Endothelial cell (in vitro differentiated cells): ENCODE measurements at regions not wholly inside any gene's neighbourhood (a gene's known extent, or its start where the extent isn't known, plus 50 kb on each side); places are given as distances from the start of the nearest gene placed in this dataset.

Source experiments
- DNase-seq: peaks from one replicate; pipeline ENCODE4 v3.0.0; 2021; ENCODE audit warnings: low spot score
- H3K27ac Mint-ChIP-seq: one replicate; pipeline ENCODE4 v1.8.0; 2021; ENCODE audit warnings: mixed read lengths, inconsistent platforms; ENCODE audit not compliant: unreplicated experiment
- H3K27me3 Mint-ChIP-seq: one replicate; pipeline ENCODE4 v1.8.0; 2021; ENCODE audit warnings: mild to moderate bottlenecking, moderate library complexity, mixed read lengths, inconsistent platforms; ENCODE audit not compliant: unreplicated experiment
- H3K36me3 Mint-ChIP-seq: one replicate; pipeline ENCODE4 v1.8.0; 2021; ENCODE audit warnings: mild to moderate bottlenecking, low read depth, mixed read lengths, inconsistent platforms; ENCODE audit not compliant: unreplicated experiment
- H3K4me1 Mint-ChIP-seq: one replicate; pipeline ENCODE4 v1.8.0; 2021; ENCODE audit warnings: mild to moderate bottlenecking, mixed read lengths, inconsistent platforms; ENCODE audit not compliant: unreplicated experiment
- H3K4me3 Mint-ChIP-seq: one replicate; pipeline ENCODE4 v1.8.0; 2021; ENCODE audit warnings: mild to moderate bottlenecking, mixed read lengths, inconsistent platforms; ENCODE audit not compliant: unreplicated experiment
- H3K9me3 Mint-ChIP-seq: one replicate; pipeline ENCODE4 v1.8.0; 2021; ENCODE audit warnings: mixed read lengths, inconsistent platforms; ENCODE audit not compliant: unreplicated experiment
- CTCF ChIP-seq: fragments of 200-600 bp; sonication (generic); IDR thresholded peaks from one replicate; pipeline ENCODE4 v1.5.0; 2021; ENCODE audit warnings: antibody characterized with exemption; ENCODE audit not compliant: unreplicated experiment

DNA sequence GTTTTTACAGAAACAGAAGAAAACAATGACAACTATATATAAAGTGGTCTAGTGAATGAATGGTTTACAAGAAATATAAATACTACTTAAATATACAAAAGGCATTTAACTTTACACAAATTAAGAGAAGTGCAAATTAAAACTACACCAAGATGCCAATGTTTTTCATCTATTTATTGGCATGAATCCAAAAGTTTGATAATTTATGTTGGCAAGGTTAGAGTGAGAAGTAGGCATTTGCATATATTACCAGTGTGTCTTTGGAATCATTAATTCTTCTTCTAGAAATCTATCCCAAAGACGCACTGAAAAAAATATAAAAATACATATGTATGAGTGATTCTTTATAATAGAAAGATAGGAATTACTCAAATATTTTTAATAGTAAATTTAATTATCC is 457.4 kb downstream of the MDFIC start:
- no peaks in the 10 kb centered on the region for H3K27me3 Mint-ChIP-seq
- no peak overlapping the region for H3K27ac Mint-ChIP-seq
- TF ChIP-seq CTCF = no peak
- no peaks in the 10 kb centered on the region for H3K4me1 Mint-ChIP-seq
- H3K36me3 Mint-ChIP-seq = no peaks in the 10 kb centered on the region
- no peak overlapping the region for H3K4me3 Mint-ChIP-seq
- DNase-seq = no peak
- no peaks in the 10 kb centered on the region for H3K9me3 Mint-ChIP-seq

DNA sequence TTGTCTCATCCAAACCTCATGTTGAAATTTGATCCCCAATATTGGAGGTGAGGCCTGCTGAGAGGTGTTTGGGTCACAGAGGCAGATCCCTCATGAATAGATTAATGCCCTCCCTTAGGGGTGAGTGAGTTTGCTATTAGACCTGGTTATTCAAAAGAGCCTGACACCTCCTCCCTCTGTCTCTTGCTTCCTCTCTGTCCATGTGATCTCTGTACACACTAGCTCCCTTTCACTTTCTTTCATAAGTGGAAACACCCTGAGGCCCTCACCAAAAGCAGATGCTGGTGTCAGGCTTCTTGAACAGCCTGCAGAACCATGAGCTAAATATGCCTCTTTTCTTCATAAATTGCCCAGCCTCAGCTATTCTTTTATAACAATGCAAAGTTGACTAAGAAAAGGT is 447.1 kb downstream of the MDFIC start:
- no peak overlapping the region for H3K27ac Mint-ChIP-seq
- DNase-seq = no peak
- H3K4me3 Mint-ChIP-seq = no peak overlapping the region
- no peak for TF ChIP-seq CTCF
- no peaks in the 10 kb centered on the region for H3K27me3 Mint-ChIP-seq
- no peaks in the 10 kb centered on the region for H3K9me3 Mint-ChIP-seq
- no peaks in the 10 kb centered on the region for H3K36me3 Mint-ChIP-seq
- H3K4me1 Mint-ChIP-seq = no peaks in the 10 kb centered on the region

- Mint-ChIP-seq H3K27ac (no peak overlapping the region), H3K9me3 (no peaks in the 10 kb centered on the region), H3K36me3 (no peaks in the 10 kb centered on the region), H3K4me1 (no peaks in the 10 kb centered on the region), H3K27me3 (peaks cover 2% of the 10 kb centered on the region), H3K4me3 (no peak overlapping the region)
- no peak for DNase-seq
- TF ChIP-seq CTCF = no peak
Measured at GRCh38 chr7:115363916-115364315, 442.0 kb downstream of the MDFIC start.

DNA sequence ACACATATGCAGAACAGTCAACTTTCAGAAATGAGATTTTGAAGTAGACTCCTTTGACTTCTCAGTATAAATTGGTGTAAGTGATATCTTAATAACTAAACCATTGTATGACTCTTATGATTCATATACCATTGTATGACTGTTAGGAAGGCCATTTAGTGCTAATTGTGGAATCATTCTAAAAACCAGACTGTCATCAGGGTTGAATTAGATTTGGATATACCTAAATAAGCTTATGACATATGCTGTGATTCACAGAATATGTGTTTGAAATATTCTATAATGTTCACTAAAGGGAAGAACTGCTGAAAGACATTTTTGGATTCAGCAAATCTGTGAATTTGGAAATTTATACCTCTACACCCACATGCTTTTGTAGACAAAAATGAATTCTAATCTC is 438.1 kb downstream of the MDFIC start:
- TF ChIP-seq CTCF = no peak
- no peaks in the 10 kb centered on the region for H3K4me1 Mint-ChIP-seq
- H3K36me3 Mint-ChIP-seq = no peaks in the 10 kb centered on the region
- no peak overlapping the region for H3K27ac Mint-ChIP-seq
- H3K4me3 Mint-ChIP-seq = no peak overlapping the region
- no peaks in the 10 kb centered on the region for H3K9me3 Mint-ChIP-seq
- peaks cover 2% of the 10 kb centered on the region for H3K27me3 Mint-ChIP-seq
- DNase-seq = no peak

DNA sequence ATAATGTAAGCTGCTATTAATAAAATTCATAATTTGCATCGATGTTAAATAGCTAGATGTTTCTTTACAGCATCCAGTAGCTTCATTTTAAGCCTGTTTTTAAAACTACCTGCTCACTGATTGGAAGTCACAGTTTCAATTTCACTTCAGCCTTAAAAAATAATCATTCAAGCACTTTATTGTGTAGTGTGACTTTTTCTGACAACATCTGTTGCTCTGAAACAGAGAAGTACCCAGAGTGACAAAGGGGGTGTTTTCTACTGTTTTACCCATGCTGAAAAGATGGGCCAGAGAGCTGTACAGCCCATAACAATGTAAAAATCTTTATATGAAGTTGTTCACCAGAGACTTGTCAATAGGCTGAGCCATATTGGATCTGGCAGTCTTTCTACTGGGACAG is 437.2 kb downstream of the MDFIC start:
- no peak overlapping the region for H3K4me3 Mint-ChIP-seq

More for the DNA sequence above, 437.2 kb downstream of the MDFIC start:
- TF ChIP-seq CTCF = no peak
- Mint-ChIP-seq H3K27ac (no peak overlapping the region), H3K9me3 (no peaks in the 10 kb centered on the region), H3K27me3 (peaks cover 2% of the 10 kb centered on the region), H3K4me1 (no peaks in the 10 kb centered on the region), H3K36me3 (no peaks in the 10 kb centered on the region)
- DNase-seq = no peak
